ENCODE measurements at regions not wholly inside any gene's neighbourhood (a gene's known extent, or its start where the extent isn't known, plus 50 kb on each side); places are given as distances from the start of the nearest gene placed in this dataset.

GRCh38 chr5:61905613-61906012 is 400.4 kb upstream of the KIF2A start:
- no peak overlapping the region for H3K4me3 ChIP-seq (ENCODE audit: low read length in 2 of 2)
- no peak overlapping the region for H3K27ac ChIP-seq (ENCODE audit: low read depth in 2 of 2, low read length in 2 of 2)
- no peaks in the 10 kb centered on the region for H3K9me3 ChIP-seq (ENCODE audit: control insufficient read depth in 2 of 2, low read length in 2 of 2)
- H3K27me3 ChIP-seq (ENCODE audit: control insufficient read depth in 2 of 2, insufficient read depth in 2 of 2, low read length in 2 of 2), result no peaks in the 10 kb centered on the region
- H3K36me3 ChIP-seq (ENCODE audit: control insufficient read depth in 2 of 2, insufficient read depth in 2 of 2, low read length in 2 of 2), result no peaks in the 10 kb centered on the region
- H3K9ac ChIP-seq (ENCODE audit: low read depth in 1 of 2, low read length in 2 of 2), result no peak overlapping the region
- H3K4me1 ChIP-seq (ENCODE audit: control insufficient read depth in 2 of 2, insufficient read depth in 2 of 2, low read length in 2 of 2), result no peaks in the 10 kb centered on the region

GRCh38 chr5:61906820-61907219 is 399.2 kb upstream of the KIF2A start:
- H3K9ac ChIP-seq (ENCODE audit: low read depth in 1 of 2, low read length in 2 of 2), result no peak overlapping the region
- no peak overlapping the region for H3K4me3 ChIP-seq (ENCODE audit: low read length in 2 of 2)
- no peaks in the 10 kb centered on the region for H3K36me3 ChIP-seq (ENCODE audit: control insufficient read depth in 2 of 2, insufficient read depth in 2 of 2, low read length in 2 of 2)
- H3K4me1 ChIP-seq (ENCODE audit: control insufficient read depth in 2 of 2, insufficient read depth in 2 of 2, low read length in 2 of 2), result no peaks in the 10 kb centered on the region
- no peak overlapping the region for H3K27ac ChIP-seq (ENCODE audit: low read depth in 2 of 2, low read length in 2 of 2)
- H3K27me3 ChIP-seq (ENCODE audit: control insufficient read depth in 2 of 2, insufficient read depth in 2 of 2, low read length in 2 of 2), result no peaks in the 10 kb centered on the region
- H3K9me3 ChIP-seq (ENCODE audit: control insufficient read depth in 2 of 2, low read length in 2 of 2), result no peaks in the 10 kb centered on the region

GRCh38 chr5:61907995-61908394 is 398.0 kb upstream of the KIF2A start:
- no peak overlapping the region for H3K27ac ChIP-seq (ENCODE audit: low read depth in 2 of 2, low read length in 2 of 2)
- no peak overlapping the region for H3K9ac ChIP-seq (ENCODE audit: low read depth in 1 of 2, low read length in 2 of 2)
- no peaks in the 10 kb centered on the region for H3K4me1 ChIP-seq (ENCODE audit: control insufficient read depth in 2 of 2, insufficient read depth in 2 of 2, low read length in 2 of 2)
- H3K4me3 ChIP-seq (ENCODE audit: low read length in 2 of 2), result no peak overlapping the region
- no peaks in the 10 kb centered on the region for H3K9me3 ChIP-seq (ENCODE audit: control insufficient read depth in 2 of 2, low read length in 2 of 2)
- H3K27me3 ChIP-seq (ENCODE audit: control insufficient read depth in 2 of 2, insufficient read depth in 2 of 2, low read length in 2 of 2), result no peaks in the 10 kb centered on the region
- H3K36me3 ChIP-seq (ENCODE audit: control insufficient read depth in 2 of 2, insufficient read depth in 2 of 2, low read length in 2 of 2), result no peaks in the 10 kb centered on the region

GRCh38 chr5:61910771-61911170 is 395.2 kb upstream of the KIF2A start:
- Histone ChIP-seq H3K27me3 (ENCODE audit: control insufficient read depth in 2 of 2, insufficient read depth in 2 of 2, low read length in 2 of 2) (no peaks in the 10 kb centered on the region), H3K9me3 (ENCODE audit: control insufficient read depth in 2 of 2, low read length in 2 of 2) (no peaks in the 10 kb centered on the region), H3K4me3 (ENCODE audit: low read length in 2 of 2) (no peak overlapping the region), H3K27ac (ENCODE audit: low read depth in 2 of 2, low read length in 2 of 2) (no peak overlapping the region), H3K36me3 (ENCODE audit: control insufficient read depth in 2 of 2, insufficient read depth in 2 of 2, low read length in 2 of 2) (no peaks in the 10 kb centered on the region), H3K9ac (ENCODE audit: low read depth in 1 of 2, low read length in 2 of 2) (no peak overlapping the region), H3K4me1 (ENCODE audit: control insufficient read depth in 2 of 2, insufficient read depth in 2 of 2, low read length in 2 of 2) (no peaks in the 10 kb centered on the region)

- Histone ChIP-seq H3K27ac (ENCODE audit: low read depth in 2 of 2, low read length in 2 of 2) (no peak overlapping the region), H3K4me3 (ENCODE audit: low read length in 2 of 2) (no peak overlapping the region), H3K4me1 (ENCODE audit: control insufficient read depth in 2 of 2, insufficient read depth in 2 of 2, low read length in 2 of 2) (no peaks in the 10 kb centered on the region), H3K27me3 (ENCODE audit: control insufficient read depth in 2 of 2, insufficient read depth in 2 of 2, low read length in 2 of 2) (no peaks in the 10 kb centered on the region), H3K9me3 (ENCODE audit: control insufficient read depth in 2 of 2, low read length in 2 of 2) (no peaks in the 10 kb centered on the region), H3K36me3 (ENCODE audit: control insufficient read depth in 2 of 2, insufficient read depth in 2 of 2, low read length in 2 of 2) (no peaks in the 10 kb centered on the region), H3K9ac (ENCODE audit: low read depth in 1 of 2, low read length in 2 of 2) (no peak overlapping the region)
These were observed 393.4 kb upstream of the KIF2A start for GRCh38 chr5:61912559-61912958.

GRCh38 chr5:61915646-61916045 is 390.4 kb upstream of the KIF2A start:
- H3K9me3 ChIP-seq (ENCODE audit: control insufficient read depth in 2 of 2, low read length in 2 of 2), result no peaks in the 10 kb centered on the region
- H3K27me3 ChIP-seq (ENCODE audit: control insufficient read depth in 2 of 2, insufficient read depth in 2 of 2, low read length in 2 of 2), result no peaks in the 10 kb centered on the region
- no peak overlapping the region for H3K27ac ChIP-seq (ENCODE audit: low read depth in 2 of 2, low read length in 2 of 2)
- H3K9ac ChIP-seq (ENCODE audit: low read depth in 1 of 2, low read length in 2 of 2), result no peak overlapping the region
- H3K4me1 ChIP-seq (ENCODE audit: control insufficient read depth in 2 of 2, insufficient read depth in 2 of 2, low read length in 2 of 2), result no peaks in the 10 kb centered on the region
- no peaks in the 10 kb centered on the region for H3K36me3 ChIP-seq (ENCODE audit: control insufficient read depth in 2 of 2, insufficient read depth in 2 of 2, low read length in 2 of 2)
- no peak overlapping the region for H3K4me3 ChIP-seq (ENCODE audit: low read length in 2 of 2)

- Histone ChIP-seq H3K27me3 (ENCODE audit: control insufficient read depth in 2 of 2, insufficient read depth in 2 of 2, low read length in 2 of 2) (no peaks in the 10 kb centered on the region), H3K9ac (ENCODE audit: low read depth in 1 of 2, low read length in 2 of 2) (no peak overlapping the region), H3K4me1 (ENCODE audit: control insufficient read depth in 2 of 2, insufficient read depth in 2 of 2, low read length in 2 of 2) (no peaks in the 10 kb centered on the region), H3K27ac (ENCODE audit: low read depth in 2 of 2, low read length in 2 of 2) (no peak overlapping the region), H3K4me3 (ENCODE audit: low read length in 2 of 2) (no peak overlapping the region), H3K36me3 (ENCODE audit: control insufficient read depth in 2 of 2, insufficient read depth in 2 of 2, low read length in 2 of 2) (no peaks in the 10 kb centered on the region), H3K9me3 (ENCODE audit: control insufficient read depth in 2 of 2, low read length in 2 of 2) (no peaks in the 10 kb centered on the region)
These were observed 389.1 kb upstream of the KIF2A start for GRCh38 chr5:61916621-61917620.

- Histone ChIP-seq H3K36me3 (ENCODE audit: control insufficient read depth in 2 of 2, insufficient read depth in 2 of 2, low read length in 2 of 2) (no peaks in the 10 kb centered on the region), H3K4me3 (ENCODE audit: low read length in 2 of 2) (no peak overlapping the region), H3K4me1 (ENCODE audit: control insufficient read depth in 2 of 2, insufficient read depth in 2 of 2, low read length in 2 of 2) (no peaks in the 10 kb centered on the region), H3K9ac (ENCODE audit: low read depth in 1 of 2, low read length in 2 of 2) (no peak overlapping the region), H3K27me3 (ENCODE audit: control insufficient read depth in 2 of 2, insufficient read depth in 2 of 2, low read length in 2 of 2) (no peaks in the 10 kb centered on the region), H3K9me3 (ENCODE audit: control insufficient read depth in 2 of 2, low read length in 2 of 2) (no peaks in the 10 kb centered on the region), H3K27ac (ENCODE audit: low read depth in 2 of 2, low read length in 2 of 2) (no peak overlapping the region)
These were observed 387.4 kb upstream of the KIF2A start for GRCh38 chr5:61918611-61919010.

- H3K9ac ChIP-seq (ENCODE audit: low read depth in 1 of 2, low read length in 2 of 2), result no peak overlapping the region
- no peak overlapping the region for H3K4me3 ChIP-seq (ENCODE audit: low read length in 2 of 2)
- H3K36me3 ChIP-seq (ENCODE audit: control insufficient read depth in 2 of 2, insufficient read depth in 2 of 2, low read length in 2 of 2), result no peaks in the 10 kb centered on the region
- H3K27ac ChIP-seq (ENCODE audit: low read depth in 2 of 2, low read length in 2 of 2), result no peak overlapping the region
- no peaks in the 10 kb centered on the region for H3K9me3 ChIP-seq (ENCODE audit: control insufficient read depth in 2 of 2, low read length in 2 of 2)
- no peaks in the 10 kb centered on the region for H3K4me1 ChIP-seq (ENCODE audit: control insufficient read depth in 2 of 2, insufficient read depth in 2 of 2, low read length in 2 of 2)
- H3K27me3 ChIP-seq (ENCODE audit: control insufficient read depth in 2 of 2, insufficient read depth in 2 of 2, low read length in 2 of 2), result no peaks in the 10 kb centered on the region
These were observed 386.1 kb upstream of the KIF2A start for GRCh38 chr5:61919920-61920319.

- H3K4me3 ChIP-seq (ENCODE audit: low read length in 2 of 2), result no peak overlapping the region
- H3K27me3 ChIP-seq (ENCODE audit: control insufficient read depth in 2 of 2, insufficient read depth in 2 of 2, low read length in 2 of 2), result no peaks in the 10 kb centered on the region
- H3K27ac ChIP-seq (ENCODE audit: low read depth in 2 of 2, low read length in 2 of 2), result no peak overlapping the region
- H3K4me1 ChIP-seq (ENCODE audit: control insufficient read depth in 2 of 2, insufficient read depth in 2 of 2, low read length in 2 of 2), result no peaks in the 10 kb centered on the region
- H3K9me3 ChIP-seq (ENCODE audit: control insufficient read depth in 2 of 2, low read length in 2 of 2), result no peaks in the 10 kb centered on the region
- no peak overlapping the region for H3K9ac ChIP-seq (ENCODE audit: low read depth in 1 of 2, low read length in 2 of 2)
- no peaks in the 10 kb centered on the region for H3K36me3 ChIP-seq (ENCODE audit: control insufficient read depth in 2 of 2, insufficient read depth in 2 of 2, low read length in 2 of 2)
These were observed 381.8 kb upstream of the KIF2A start for GRCh38 chr5:61924251-61924650.
